Body of pancreas (tissue), 4 donors: ENCODE measurements at regions not wholly inside any gene's neighbourhood (a gene's known extent, or its start where the extent isn't known, plus 50 kb on each side); places are given as distances from the start of the nearest gene placed in this dataset.
"Not testable (repeated sequence)": the region's sequence is repeated elsewhere in the genome, so short reads cannot be mapped to it uniquely, and the experiment has no call there.

ENCODE experiments used
- ATAC-seq: fragments of 150-250 bp; one replicate; pipeline ENCODE4 v1.9.1; 2016
- DNase-seq, 4 donors: peaks; one replicate each; pipeline ENCODE4 v3.0.0-alpha.2; 2019
- H3K27ac ChIP-seq, 4 donors: fragments of 200-600 bp; sonication (generic); 1 replicate in 3 of 4; 2 replicates in 1 of 4; pipeline versions ENCODE4 v1.5.1 to v1.6.1; 2016 to 2019; ENCODE audit warnings: mild to moderate bottlenecking in 1 of 4, mixed read lengths in 1 of 4, moderate library complexity in 1 of 4
- H3K27me3 ChIP-seq, 2 donors: fragments of 200-600 bp; sonication (generic); one replicate each; pipeline ENCODE4 v1.6.0; 2016; ENCODE audit warnings: mild to moderate bottlenecking in 1 of 2
- H3K36me3 ChIP-seq, 2 donors: fragments of 200-600 bp; sonication (generic); replicated peaks in 1 of 2; 2 replicates each; pipeline ENCODE4 v1.5.1; 2016; ENCODE audit warnings: low read depth in 2 of 2; ENCODE audit not compliant: insufficient read depth in 1 of 2
- H3K4me1 ChIP-seq: fragments of 200-600 bp; sonication (generic); one replicate; pipeline ENCODE4 v1.6.0; 2016
- H3K4me3 ChIP-seq, 2 donors: fragments of 200-600 bp; sonication (generic); 1 replicate in 1 of 2; 2 replicates in 1 of 2; pipeline ENCODE4 v1.5.1; 2016 to 2019
- H3K9me3 ChIP-seq, 3 donors: fragments of 200-600 bp; sonication (generic); 1 replicate in 2 of 3; 2 replicates in 1 of 3; pipeline ENCODE4 v1.5.1; 2016
- POLR2A ChIP-seq, 3 donors: fragments of 450-650 bp; IDR thresholded peaks; one replicate each; pipeline ENCODE4 v1.6.1; 2016; ENCODE audit warnings: antibody characterized with exemption in 3 of 3, mild to moderate bottlenecking in 2 of 3
- WGBS, 2 donors: methylation state at CpG; one replicate each; pipeline ENCODE4 v1.1.5; 2017; 5-methylcytosine and 5-hydroxymethylcytosine counted together
- intact Hi-C: fragments of 100-400 bp; cut with DNase I; formaldehyde crosslinking; loops from one replicate; pipeline ENCODE4 v1.15.1; 2023
- TF ChIP-seq, protein P1 (sequence below), 7 experiments: fragments of 450-650 bp in 4 of 7; fragments of 200-600 bp in 3 of 7; sonication (generic) in 3 of 7; IDR thresholded peaks; one replicate each; pipeline ENCODE4 v1.5.1; 2016 to 2019; ENCODE audit warnings: antibody characterized with exemption in 7 of 7

DNA sequence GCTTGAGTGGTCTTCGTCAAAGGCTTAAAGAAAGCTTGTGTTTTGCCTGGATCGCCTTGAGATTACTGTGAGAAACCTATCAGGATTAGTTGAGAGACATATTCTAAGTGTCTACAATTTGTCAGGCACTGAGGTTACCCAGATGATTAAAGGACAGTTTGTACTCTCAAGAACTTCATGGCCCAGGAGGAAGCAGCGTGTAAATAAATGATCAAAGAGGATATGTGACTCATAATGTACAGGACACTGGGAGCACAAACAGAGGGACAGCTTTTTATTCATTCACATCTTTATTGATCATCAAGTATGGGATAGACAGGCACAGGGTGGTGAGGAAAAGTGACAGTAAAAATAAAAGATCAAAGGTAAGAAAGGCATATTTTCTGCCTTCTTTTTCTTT lies 152.6 kb upstream of the FSHR start:
- Histone ChIP-seq H3K4me1 (no peaks in the 10 kb centered on the region), H3K9me3 (no peaks in the 10 kb centered on the region), H3K27me3 (no peaks in the 10 kb centered on the region), H3K36me3 (no peaks in the 10 kb centered on the region), H3K4me3 (no peak overlapping the region), H3K27ac (no peak overlapping the region)
- ATAC-seq, result peak; percentile 30
- TF ChIP-seq, protein P1, sequence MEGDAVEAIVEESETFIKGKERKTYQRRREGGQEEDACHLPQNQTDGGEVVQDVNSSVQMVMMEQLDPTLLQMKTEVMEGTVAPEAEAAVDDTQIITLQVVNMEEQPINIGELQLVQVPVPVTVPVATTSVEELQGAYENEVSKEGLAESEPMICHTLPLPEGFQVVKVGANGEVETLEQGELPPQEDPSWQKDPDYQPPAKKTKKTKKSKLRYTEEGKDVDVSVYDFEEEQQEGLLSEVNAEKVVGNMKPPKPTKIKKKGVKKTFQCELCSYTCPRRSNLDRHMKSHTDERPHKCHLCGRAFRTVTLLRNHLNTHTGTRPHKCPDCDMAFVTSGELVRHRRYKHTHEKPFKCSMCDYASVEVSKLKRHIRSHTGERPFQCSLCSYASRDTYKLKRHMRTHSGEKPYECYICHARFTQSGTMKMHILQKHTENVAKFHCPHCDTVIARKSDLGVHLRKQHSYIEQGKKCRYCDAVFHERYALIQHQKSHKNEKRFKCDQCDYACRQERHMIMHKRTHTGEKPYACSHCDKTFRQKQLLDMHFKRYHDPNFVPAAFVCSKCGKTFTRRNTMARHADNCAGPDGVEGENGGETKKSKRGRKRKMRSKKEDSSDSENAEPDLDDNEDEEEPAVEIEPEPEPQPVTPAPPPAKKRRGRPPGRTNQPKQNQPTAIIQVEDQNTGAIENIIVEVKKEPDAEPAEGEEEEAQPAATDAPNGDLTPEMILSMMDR (IDR thresholded peaks at IDR 0.05), result no peak
- intact Hi-C loops, result no loop called here
- DNase-seq, result no peak
- WGBS, 2 donors, result 43 to 57% methylated on average over 3 of the region's 3 CpGs

DNA sequence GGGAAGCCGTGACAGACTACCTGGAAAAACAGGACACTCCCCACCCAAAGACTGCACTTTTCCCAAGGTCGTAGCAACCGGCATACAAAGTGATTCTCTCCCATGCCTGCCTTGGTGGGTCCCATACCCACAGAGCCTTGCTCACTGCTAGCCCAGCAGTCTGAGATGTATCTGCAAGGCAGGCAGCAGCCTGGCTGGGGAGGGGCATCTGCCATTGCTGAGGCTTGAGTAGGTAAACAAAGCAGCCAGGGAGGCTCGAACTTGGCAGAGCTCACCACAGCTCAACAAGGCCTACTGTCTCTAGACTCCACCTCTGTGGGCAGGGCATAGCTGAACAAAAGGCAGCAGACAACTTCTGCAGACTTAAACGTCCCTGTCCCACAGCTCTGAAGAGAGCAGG lies 144.4 kb upstream of the FSHR start:
- H3K4me3 ChIP-seq, DNase-seq, H3K4me1 ChIP-seq, H3K36me3 ChIP-seq, ATAC-seq, H3K27me3 ChIP-seq, H3K9me3 ChIP-seq, intact Hi-C loops, H3K27ac ChIP-seq: not testable (repeated sequence)
- 36 to 53% methylated on average over 2 to 5 of the region's 5 CpGs for WGBS, 2 donors

DNA sequence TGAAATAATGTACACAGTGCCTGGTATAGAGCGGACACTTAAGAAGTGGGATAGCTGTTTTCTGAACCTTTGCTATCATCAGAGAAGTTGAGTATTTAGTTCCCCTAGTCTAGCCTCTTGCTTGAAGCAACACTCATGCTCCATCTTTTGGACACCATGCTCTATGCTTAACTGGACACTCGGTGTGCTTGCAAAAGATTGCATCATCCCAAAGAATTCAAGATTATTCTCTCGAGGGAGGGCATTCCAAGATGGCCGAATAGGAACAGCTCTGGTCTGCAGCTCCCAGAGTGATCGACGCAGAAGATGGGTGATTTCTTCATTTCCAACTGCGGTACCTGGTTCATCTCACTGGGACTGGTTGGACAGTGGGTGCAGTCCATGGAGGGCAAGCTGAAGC lies 143.9 kb upstream of the FSHR start:
- Histone ChIP-seq H3K36me3 (no peaks in the 10 kb centered on the region), H3K27ac (no peak overlapping the region), H3K4me3 (no peak overlapping the region), H3K27me3 (no peaks in the 10 kb centered on the region), H3K9me3 (no peaks in the 10 kb centered on the region), H3K4me1 (no peaks in the 10 kb centered on the region)
- DNase-seq (no peak), ATAC-seq (no peak)
- intact Hi-C loops, result no loop called here
- WGBS, 2 donors, result 67 to 68% methylated on average over 7 of the region's 7 CpGs
- TF ChIP-seq, protein P1 (IDR thresholded peaks at IDR 0.05), result no peak
- no peak for TF ChIP-seq POLR2A (IDR thresholded peaks at IDR 0.05)

DNA sequence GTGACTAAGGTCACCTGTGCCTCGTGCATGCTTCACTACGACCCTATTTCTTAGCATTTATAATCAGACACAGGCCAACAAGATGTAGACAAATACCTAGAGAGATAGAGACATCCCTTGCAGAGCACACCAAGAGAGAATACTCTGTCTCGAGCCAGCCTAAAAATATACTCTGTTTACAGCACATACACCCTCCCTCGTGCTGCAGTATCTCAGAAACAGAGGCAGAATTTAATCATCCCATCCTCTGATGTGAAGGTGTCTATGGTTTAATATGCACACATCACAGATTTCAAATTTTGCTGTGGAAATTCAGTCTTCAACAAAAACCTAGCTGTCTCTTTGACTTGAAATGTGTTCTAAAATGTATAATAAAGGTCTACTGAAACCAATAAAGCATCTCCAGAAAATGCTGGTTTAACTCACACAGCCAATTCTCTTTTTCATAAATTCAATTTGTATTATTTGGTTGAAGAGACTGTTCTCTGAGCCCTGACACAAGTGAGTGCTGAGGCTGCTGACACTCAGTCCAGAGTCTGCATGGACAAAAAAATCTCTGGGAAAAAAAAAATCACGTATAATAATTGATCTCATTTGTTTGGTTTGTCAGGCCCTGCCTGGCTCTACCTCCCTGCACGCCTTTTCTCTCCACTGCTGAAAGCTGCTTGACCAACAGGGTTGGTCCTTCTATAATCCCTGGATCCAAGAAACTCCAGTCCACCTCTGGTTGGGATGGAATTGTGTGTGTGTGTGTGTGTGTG lies 142.0 kb upstream of the FSHR start:
- H3K9me3 ChIP-seq, result no peaks in the 10 kb centered on the region
- DNase-seq, result no peak
- H3K27ac ChIP-seq, result no peak overlapping the region
- H3K4me1 ChIP-seq, result no peaks in the 10 kb centered on the region
- no peaks in the 10 kb centered on the region for H3K27me3 ChIP-seq
- no peak for ATAC-seq
- H3K4me3 ChIP-seq, result no peak overlapping the region
- intact Hi-C loops, result no loop called here
- WGBS, 2 donors, result 48 to 61% methylated on average over 6 of the region's 6 CpGs
- TF ChIP-seq POLR2A (IDR thresholded peaks at IDR 0.05), result no peak
- TF ChIP-seq, protein P1 (IDR thresholded peaks at IDR 0.05), result no peak
- no peaks in the 10 kb centered on the region for H3K36me3 ChIP-seq

DNA sequence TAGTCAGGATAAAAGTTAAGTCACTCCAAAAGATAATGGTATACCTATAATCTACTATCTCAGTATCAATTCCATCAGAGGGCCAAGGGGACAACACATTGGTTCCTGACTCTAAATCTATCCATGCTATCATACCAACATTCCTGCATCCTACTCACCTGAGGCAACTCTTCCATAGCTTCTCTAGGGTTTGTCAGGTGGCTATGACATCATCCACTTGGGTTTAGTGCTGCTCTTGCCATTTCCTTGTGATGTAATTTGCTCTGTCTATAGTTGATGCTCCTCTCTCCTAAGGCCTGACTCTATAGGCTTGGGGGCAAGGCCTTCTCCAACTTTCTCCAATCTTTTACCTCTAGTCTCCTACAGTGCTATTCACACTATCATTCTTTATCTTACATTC lies 139.9 kb upstream of the FSHR start:
- no peak overlapping the region for H3K27ac ChIP-seq
- no peaks in the 10 kb centered on the region for H3K36me3 ChIP-seq
- TF ChIP-seq, protein P1 (IDR thresholded peaks at IDR 0.05), result no peak
- no peak for TF ChIP-seq POLR2A (IDR thresholded peaks at IDR 0.05)
- ATAC-seq (no peak), DNase-seq (no peak)
- intact Hi-C loops, result no loop called here
- H3K4me3 ChIP-seq, result no peak overlapping the region
- H3K27me3 ChIP-seq, result no peaks in the 10 kb centered on the region
- H3K9me3 ChIP-seq, result no peaks in the 10 kb centered on the region
- no peaks in the 10 kb centered on the region for H3K4me1 ChIP-seq
